ENCODE measurements at regions not wholly inside any gene's neighbourhood (a gene's known extent, or its start where the extent isn't known, plus 50 kb on each side); places are given as distances from the start of the nearest gene placed in this dataset.
A peak's percentile ranks its signal among the peaks of the same experiment; 100 is the strongest.

- 21% methylated on average over 4 of the region's 6 CpGs; no CpG with 5 or more reads in 1 of the 2 experiments for WGBS, 2 experiments (ENCODE audit: extremely low coverage in 2 of 2, insufficient read length in 1 of 2)
- in situ Hi-C loops (cut with MboI; ENCODE audit: low sequenced_read_pairs): no loop called here
Measured at GRCh38 chr11:112656772-112657428, 304.3 kb upstream of the NCAM1 start.

More at GRCh38 chr11:112656772-112657428, 304.3 kb upstream of the NCAM1 start:
- CTCF ChIA-PET: interaction anchor here (0.7 kb wide), 1 partner anchor 1798 kb away, joined by 3 read pairs; no protein-coding TSS in a partner anchor
- no peak overlapping the region for H2BK15ac ChIP-seq (ENCODE audit: low read depth, low read length)
- no peak overlapping the region for H4K91ac ChIP-seq (ENCODE audit: insufficient read depth, low read depth, low read length)
- no peak overlapping the region for H3K9ac ChIP-seq (ENCODE audit: low read depth, low read length)
- H2AFZ ChIP-seq (replicated peaks; ENCODE audit: low read length, poor library complexity): no peak overlapping the region
- no peak overlapping the region for H3K4me3 ChIP-seq (ENCODE audit: insufficient read depth, low read depth, low read length)
- no peak overlapping the region for H2AK5ac ChIP-seq (ENCODE audit: low read depth, low read length)
- DNase-seq: peak; percentile 51
- TF ChIP-seq MAZ (IDR thresholded peaks at IDR 0.05; ENCODE audit: borderline replicate concordance, low read depth, low read length): no peak
- TF ChIP-seq FOS (IDR thresholded peaks at IDR 0.05; ENCODE audit: low read depth, low read length): no peak
- TF ChIP-seq USF2 (IDR thresholded peaks at IDR 0.05; ENCODE audit: low read depth, low read length): no peak
- no peak for TF ChIP-seq NFE2L2 (IDR thresholded peaks at IDR 0.05; ENCODE audit: low read depth, low read length)
- TF ChIP-seq RCOR1 (IDR thresholded peaks at IDR 0.05; ENCODE audit: insufficient replicate concordance, low read length): no peak
- TF ChIP-seq POLR2A (IDR thresholded peaks at IDR 0.05; ENCODE audit: low read depth, low read length): no peak
- no peak for TF ChIP-seq CEBPB (IDR thresholded peaks at IDR 0.05; ENCODE audit: low read depth, low read length)
- TF ChIP-seq BHLHE40 (IDR thresholded peaks at IDR 0.05; ENCODE audit: low read depth, low read length): no peak
- TF ChIP-seq CTCF (conservative IDR thresholded peaks at IDR 0.05; ENCODE audit: low read depth, low read length): no peak
- TF ChIP-seq MXI1 (IDR thresholded peaks at IDR 0.05; ENCODE audit: borderline replicate concordance, low read depth, low read length): no peak
- TF ChIP-seq MAFK (IDR thresholded peaks at IDR 0.05; ENCODE audit: low read depth, low read length): no peak
- TF ChIP-seq RFX5 (IDR thresholded peaks at IDR 0.05; ENCODE audit: low read depth, low read length): no peak
- TF ChIP-seq ELK1 (IDR thresholded peaks at IDR 0.05; ENCODE audit: borderline replicate concordance, low read depth, low read length): no peak
- no peak overlapping the region for H2BK20ac ChIP-seq (ENCODE audit: low read depth, low read length)
- no peak overlapping the region for H4K5ac ChIP-seq (ENCODE audit: low read depth, low read length)
- H2BK5ac ChIP-seq (ENCODE audit: low read depth, low read length, poor library complexity, severe bottlenecking): no peak overlapping the region
- H3K14ac ChIP-seq (replicated peaks; ENCODE audit: low read depth, low read length): no peak overlapping the region
- no peak overlapping the region for H3K27ac ChIP-seq (ENCODE audit: insufficient read depth, low read length)
- no peaks in the 10 kb centered on the region for H3K9me1 ChIP-seq (ENCODE audit: insufficient read depth, low read length)
- H2BK120ac ChIP-seq (ENCODE audit: low read depth, low read length): no peak overlapping the region
- H3K36me3 ChIP-seq (ENCODE audit: control insufficient read depth, insufficient read depth, low read length): no peaks in the 10 kb centered on the region
- H3K23ac ChIP-seq (ENCODE audit: low read depth, low read length): no peak overlapping the region
- H3K4me2 ChIP-seq (ENCODE audit: low read depth, low read length): no peak overlapping the region
- H3K18ac ChIP-seq (ENCODE audit: low read depth, low read length): no peak overlapping the region
- dilution Hi-C loops (cut with HindIII; ENCODE audit: low sequenced_read_pairs, unreplicated experiment) (no loop called here), intact Hi-C loops (cut with micrococcal nuclease) (no loop called here)
- H3K27me3 ChIP-seq (ENCODE audit: control insufficient read depth, insufficient read depth, low read length): no peaks in the 10 kb centered on the region
- H3K56ac ChIP-seq (ENCODE audit: extremely low read depth, insufficient read depth, low read length): no peak overlapping the region
- peak; percentile 14; the same call in 1 of the 2 replicates for ATAC-seq (ENCODE audit: low read depth)
- POLR2A ChIA-PET (ENCODE audit: unreplicated experiment): no interaction called here
- no peak overlapping the region for H2AK9ac ChIP-seq (replicated peaks; ENCODE audit: low read depth, low read length, poor library complexity)
- no peak overlapping the region for H4K8ac ChIP-seq (ENCODE audit: low read depth in 2 of 2, low read length in 2 of 2)
- no peaks in the 10 kb centered on the region for H3K9me3 ChIP-seq (ENCODE audit: control insufficient read depth, insufficient read depth, low read length)
- BruUV-seq (replicated peaks): no TSS peak
- H3K4me1 ChIP-seq (ENCODE audit: control insufficient read depth, insufficient read depth, low read length): no peaks in the 10 kb centered on the region
- no peaks in the 10 kb centered on the region for H3K79me1 ChIP-seq (ENCODE audit: low read depth in 1 of 2, low read length in 2 of 2)
- H3K4ac ChIP-seq (ENCODE audit: low read depth, low read length): no peak overlapping the region
- no peaks in the 10 kb centered on the region for H4K20me1 ChIP-seq (ENCODE audit: insufficient read depth, low read length)
